Panc1 (cell line): ENCODE measurements at regions not wholly inside any gene's neighbourhood (a gene's known extent, or its start where the extent isn't known, plus 50 kb on each side); places are given as distances from the start of the nearest gene placed in this dataset.

ENCODE experiments used
- ATAC-seq: fragments of 200-7000 bp; cut with Tn5 transposase; 2 replicates; pipeline ENCODE4 v1.9.1; 2020; ENCODE audit warnings: mild to moderate bottlenecking, moderate library complexity
- BruUV-seq: library from RNA; stranded (reverse); fragments of 400-500 nt; replicated peaks from 2 replicates; lab custom pipeline; 2021; lab: Mats Ljungman, UMichigan
- CTCF ChIA-PET: fragments of 300-600 bp; sonication (Branson Sonifier 250); formaldehyde crosslinking; loops from one replicate; lab custom pipeline; 2022; ENCODE audit warnings: antibody characterized with exemption; lab: Charles Lee
- POLR2A ChIA-PET: fragments of 300-600 bp; sonication (Branson Sonifier 250); formaldehyde crosslinking; loops from one replicate; lab custom pipeline; 2022; ENCODE audit warnings: antibody characterized with exemption; lab: Charles Lee
- DNase-seq: peaks from one replicate; pipeline ENCODE4 v3.0.0-alpha.2; 2010; ENCODE audit warnings: low read depth, low spot score
- H3K27ac ChIP-seq: 2 replicates; pipeline ENCODE4 v1.5.1; 2011; ENCODE audit warnings: mild to moderate bottlenecking, low read length, inconsistent platforms
- H3K27me3 ChIP-seq: fragments of 200-500 bp; sonication (Bioruptor generic); 2 replicates; pipeline ENCODE4 v1.6.0; 2014; ENCODE audit warnings: low read length, inconsistent platforms; ENCODE audit not compliant: control insufficient read depth, insufficient read depth
- H3K36me3 ChIP-seq: fragments of 200-500 bp; sonication (Bioruptor generic); 2 replicates; pipeline ENCODE4 v1.5.1; 2014; ENCODE audit warnings: inconsistent platforms, mild to moderate bottlenecking, low read length, moderate library complexity; ENCODE audit not compliant: control insufficient read depth, insufficient read depth
- H3K4me1 ChIP-seq: 2 replicates; pipeline ENCODE4 v1.5.1; 2011; ENCODE audit warnings: inconsistent platforms, mild to moderate bottlenecking, low read length, moderate library complexity; ENCODE audit not compliant: control insufficient read depth, insufficient read depth
- H3K4me3 ChIP-seq, 2 experiments: 2 replicates each; pipeline ENCODE4 v1.5.1; 2011 to 2012; ENCODE audit warnings: low read depth in 2 of 2, low read length in 2 of 2, mild to moderate bottlenecking in 2 of 2, inconsistent platforms in 1 of 2, moderate library complexity in 1 of 2
- H3K9me3 ChIP-seq: fragments of 200-500 bp; sonication (Bioruptor generic); 2 replicates; pipeline ENCODE4 v1.5.1; 2014; ENCODE audit warnings: low read depth, mild to moderate bottlenecking, inconsistent platforms, low read length, moderate library complexity; ENCODE audit not compliant: control insufficient read depth, insufficient read depth
- POLR2AphosphoS5 ChIP-seq: IDR thresholded peaks from 2 replicates; pipeline ENCODE4 v1.6.1; 2012; ENCODE audit warnings: mild to moderate bottlenecking, low read depth, low read length, moderate library complexity
- SIN3A ChIP-seq: IDR thresholded peaks from 2 replicates; pipeline ENCODE4 v1.6.1; 2012; ENCODE audit warnings: low read depth, mild to moderate bottlenecking, low read length, moderate library complexity, borderline replicate concordance; ENCODE audit not compliant: insufficient read depth
- TCF7L2 ChIP-seq: IDR thresholded peaks from 2 replicates; pipeline ENCODE4 v1.6.1; 2011; ENCODE audit warnings: mild to moderate bottlenecking, low read depth, low read length, inconsistent platforms
- in situ Hi-C: cut with HindIII; loops from 2 replicates; pipeline ENCODE4 v1.10.0; 2016; ENCODE audit warnings: low sequenced_read_pairs, low pct_unique_long_range_greater_than_20kb
- intact Hi-C: fragments of 100-400 bp; cut with micrococcal nuclease; formaldehyde crosslinking; loops from one replicate; pipeline ENCODE4 v1.10.0; 2022; ENCODE audit not compliant: unreplicated experiment
- TF ChIP-seq, protein P1 (sequence below): fragments of 450-650 bp; IDR thresholded peaks from 2 replicates; pipeline ENCODE4 v1.5.1; 2017; ENCODE audit warnings: mild to moderate bottlenecking
- TF ChIP-seq, protein P2 (sequence below), 2 experiments: IDR thresholded peaks; 2 replicates each; pipeline ENCODE4 v1.6.1; 2011 to 2012; ENCODE audit warnings: low read depth in 2 of 2, control low read depth in 1 of 2, low read length in 1 of 2, mild to moderate bottlenecking in 1 of 2, moderate library complexity in 1 of 2; ENCODE audit not compliant: insufficient read depth in 1 of 2

DNA sequence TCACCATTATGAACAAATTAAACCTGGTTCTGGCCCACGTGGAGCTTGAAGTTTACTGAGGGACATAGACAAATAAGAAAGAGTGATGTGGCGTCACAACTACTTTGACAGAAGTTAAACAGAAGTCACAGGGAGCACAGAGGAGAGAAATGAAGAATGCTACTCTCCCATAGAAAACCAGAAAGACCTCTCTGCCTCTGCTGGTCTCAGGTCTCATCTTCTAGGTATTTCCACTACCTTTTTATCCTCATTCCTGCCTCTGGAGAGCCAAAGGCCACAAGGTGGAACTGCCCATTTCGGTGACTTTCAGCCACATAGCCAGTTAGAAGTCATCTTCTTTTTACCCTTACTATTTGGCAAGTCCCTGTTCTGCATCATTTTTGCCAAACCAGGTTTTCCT is 170.5 kb downstream of the CAND1 start:
- CTCF ChIA-PET: no interaction called here

GRCh38 chr12:67441736-67442346 is 172.7 kb downstream of the CAND1 start:
- intact Hi-C loops: loop anchor here (5.0 kb wide), 1 partner anchor 85 kb away; no protein-coding TSS in a partner anchor
- no peaks in the 10 kb centered on the region for H3K27me3 ChIP-seq
- no peak overlapping the region for H3K4me3 ChIP-seq
- no peaks in the 10 kb centered on the region for H3K36me3 ChIP-seq
- in situ Hi-C loops: no loop called here
- BruUV-seq: no TSS peak
- no peaks in the 10 kb centered on the region for H3K4me1 ChIP-seq
- ATAC-seq: peak; percentile 98
- ChIA-PET CTCF (no interaction called here), POLR2A (no interaction called here)
- TF ChIP-seq TCF7L2: no peak
- TF ChIP-seq, protein P1, sequence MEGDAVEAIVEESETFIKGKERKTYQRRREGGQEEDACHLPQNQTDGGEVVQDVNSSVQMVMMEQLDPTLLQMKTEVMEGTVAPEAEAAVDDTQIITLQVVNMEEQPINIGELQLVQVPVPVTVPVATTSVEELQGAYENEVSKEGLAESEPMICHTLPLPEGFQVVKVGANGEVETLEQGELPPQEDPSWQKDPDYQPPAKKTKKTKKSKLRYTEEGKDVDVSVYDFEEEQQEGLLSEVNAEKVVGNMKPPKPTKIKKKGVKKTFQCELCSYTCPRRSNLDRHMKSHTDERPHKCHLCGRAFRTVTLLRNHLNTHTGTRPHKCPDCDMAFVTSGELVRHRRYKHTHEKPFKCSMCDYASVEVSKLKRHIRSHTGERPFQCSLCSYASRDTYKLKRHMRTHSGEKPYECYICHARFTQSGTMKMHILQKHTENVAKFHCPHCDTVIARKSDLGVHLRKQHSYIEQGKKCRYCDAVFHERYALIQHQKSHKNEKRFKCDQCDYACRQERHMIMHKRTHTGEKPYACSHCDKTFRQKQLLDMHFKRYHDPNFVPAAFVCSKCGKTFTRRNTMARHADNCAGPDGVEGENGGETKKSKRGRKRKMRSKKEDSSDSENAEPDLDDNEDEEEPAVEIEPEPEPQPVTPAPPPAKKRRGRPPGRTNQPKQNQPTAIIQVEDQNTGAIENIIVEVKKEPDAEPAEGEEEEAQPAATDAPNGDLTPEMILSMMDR: peak; percentile 89
- no peak overlapping the region for H3K27ac ChIP-seq
- no peaks in the 10 kb centered on the region for H3K9me3 ChIP-seq
- DNase-seq: peak; percentile 24

More for the DNA sequence above, 170.5 kb downstream of the CAND1 start:
- Histone ChIP-seq H3K27me3 (peaks cover 2% of the 10 kb centered on the region; the same call in 1 of the 2 replicates), H3K36me3 (no peaks in the 10 kb centered on the region), H3K27ac (no peak overlapping the region), H3K9me3 (no peaks in the 10 kb centered on the region), H3K4me1 (no peaks in the 10 kb centered on the region), H3K4me3 (no peak overlapping the region)
- ATAC-seq (no peak), DNase-seq (no peak)
- in situ Hi-C loops (no loop called here), intact Hi-C loops (loop anchor here (5.0 kb wide), 1 partner anchor 82 kb away; no protein-coding TSS in a partner anchor)
- POLR2A ChIA-PET: no interaction called here
- no TSS peak for BruUV-seq
- TF ChIP-seq, protein P1: no peak
- no peak for TF ChIP-seq POLR2AphosphoS5
- no peak for TF ChIP-seq TCF7L2
- TF ChIP-seq, protein P2, sequence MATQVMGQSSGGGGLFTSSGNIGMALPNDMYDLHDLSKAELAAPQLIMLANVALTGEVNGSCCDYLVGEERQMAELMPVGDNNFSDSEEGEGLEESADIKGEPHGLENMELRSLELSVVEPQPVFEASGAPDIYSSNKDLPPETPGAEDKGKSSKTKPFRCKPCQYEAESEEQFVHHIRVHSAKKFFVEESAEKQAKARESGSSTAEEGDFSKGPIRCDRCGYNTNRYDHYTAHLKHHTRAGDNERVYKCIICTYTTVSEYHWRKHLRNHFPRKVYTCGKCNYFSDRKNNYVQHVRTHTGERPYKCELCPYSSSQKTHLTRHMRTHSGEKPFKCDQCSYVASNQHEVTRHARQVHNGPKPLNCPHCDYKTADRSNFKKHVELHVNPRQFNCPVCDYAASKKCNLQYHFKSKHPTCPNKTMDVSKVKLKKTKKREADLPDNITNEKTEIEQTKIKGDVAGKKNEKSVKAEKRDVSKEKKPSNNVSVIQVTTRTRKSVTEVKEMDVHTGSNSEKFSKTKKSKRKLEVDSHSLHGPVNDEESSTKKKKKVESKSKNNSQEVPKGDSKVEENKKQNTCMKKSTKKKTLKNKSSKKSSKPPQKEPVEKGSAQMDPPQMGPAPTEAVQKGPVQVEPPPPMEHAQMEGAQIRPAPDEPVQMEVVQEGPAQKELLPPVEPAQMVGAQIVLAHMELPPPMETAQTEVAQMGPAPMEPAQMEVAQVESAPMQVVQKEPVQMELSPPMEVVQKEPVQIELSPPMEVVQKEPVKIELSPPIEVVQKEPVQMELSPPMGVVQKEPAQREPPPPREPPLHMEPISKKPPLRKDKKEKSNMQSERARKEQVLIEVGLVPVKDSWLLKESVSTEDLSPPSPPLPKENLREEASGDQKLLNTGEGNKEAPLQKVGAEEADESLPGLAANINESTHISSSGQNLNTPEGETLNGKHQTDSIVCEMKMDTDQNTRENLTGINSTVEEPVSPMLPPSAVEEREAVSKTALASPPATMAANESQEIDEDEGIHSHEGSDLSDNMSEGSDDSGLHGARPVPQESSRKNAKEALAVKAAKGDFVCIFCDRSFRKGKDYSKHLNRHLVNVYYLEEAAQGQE (IDR thresholded peaks at IDR 0.05; ENCODE audit: insufficient read depth in 1 of 2, low read depth in 2 of 2, low read length in 1 of 2): no peak
- TF ChIP-seq SIN3A: no peak
